ENCODE measurements at regions not wholly inside any gene's neighbourhood (a gene's known extent, or its start where the extent isn't known, plus 50 kb on each side); places are given as distances from the start of the nearest gene placed in this dataset.

DNA sequence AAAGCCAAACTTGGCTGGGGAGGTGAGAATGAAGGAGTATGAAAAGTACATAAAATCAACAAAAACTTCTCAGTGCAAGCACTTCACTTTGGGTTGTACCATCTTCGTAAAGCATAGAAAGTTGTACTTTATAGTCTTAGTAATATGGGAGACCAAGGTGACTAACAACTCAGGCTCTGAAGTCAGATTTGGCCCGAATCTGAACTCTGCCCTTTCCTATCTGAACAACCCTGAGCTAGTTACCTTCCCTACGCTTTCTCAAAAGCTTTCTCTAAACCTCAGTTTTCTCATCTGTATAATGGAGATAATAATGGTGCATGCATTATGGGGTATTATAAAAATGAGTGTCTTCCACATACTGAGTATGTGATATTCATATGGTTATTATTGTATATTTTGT is 285.4 kb upstream of the UMPS start:
- intact Hi-C loops (cut with micrococcal nuclease) = no loop called here

More for the DNA sequence above, 285.4 kb upstream of the UMPS start:
- H3K27me3 ChIP-seq (ENCODE audit: control insufficient read depth in 2 of 2, insufficient read depth in 2 of 2, low read length in 2 of 2) = no peaks in the 10 kb centered on the region
- H3K4me2 ChIP-seq (ENCODE audit: insufficient read depth, low read length) = no peak overlapping the region
- no TSS peak for BruUV-seq (replicated peaks)
- DNase-seq (ENCODE audit: low read depth, low spot score) = no peak
- TF ChIP-seq MAX (IDR thresholded peaks at IDR 0.05; ENCODE audit: insufficient read depth, insufficient read length) = no peak
- TF ChIP-seq EZH2 (IDR thresholded peaks at IDR 0.05; ENCODE audit: borderline replicate concordance, low read depth, low read length, severe bottlenecking) = no peak
- no peak for TF ChIP-seq CTCF (IDR thresholded peaks at IDR 0.05; ENCODE audit: extremely low read depth in 1 of 2, insufficient read depth in 1 of 2, low read depth in 1 of 2, low read length in 2 of 2)
- TF ChIP-seq POLR2AphosphoS5 (IDR thresholded peaks at IDR 0.05; ENCODE audit: insufficient read depth, low read depth, low read length) = no peak
- TF ChIP-seq POLR2A (IDR thresholded peaks at IDR 0.05; ENCODE audit: low read depth, low read length) = no peak
- no peak for TF ChIP-seq FOS (IDR thresholded peaks at IDR 0.05; ENCODE audit: borderline replicate concordance, insufficient read depth, low read length)
- no peak for TF ChIP-seq GATA2 (IDR thresholded peaks at IDR 0.05; ENCODE audit: insufficient read depth, insufficient read length, low read depth, low read length)
- TF ChIP-seq JUN (IDR thresholded peaks at IDR 0.05; ENCODE audit: borderline replicate concordance, insufficient read depth, insufficient read length, low read depth) = no peak
- TF ChIP-seq MYC (IDR thresholded peaks at IDR 0.05; ENCODE audit: low read depth, low read length) = no peak
- no peaks in the 10 kb centered on the region for H3K9me3 ChIP-seq (replicated peaks; ENCODE audit: control insufficient read depth, insufficient read depth, low read length)
- H2AFZ ChIP-seq (ENCODE audit: low read depth, low read length) = no peak overlapping the region
- no peak overlapping the region for H3K9ac ChIP-seq (replicated peaks; ENCODE audit: extremely low read depth, insufficient read depth, low read length)
- no peaks in the 10 kb centered on the region for H3K9me1 ChIP-seq (replicated peaks; ENCODE audit: control insufficient read depth, extremely low read depth, insufficient read depth, low read length)
- no peak overlapping the region for H3K27ac ChIP-seq (ENCODE audit: insufficient read depth, low read depth, low read length)
- ChIA-PET CTCF (interaction anchor here (0.7 to 1.9 kb wide), 4 partner anchors 14 to 205 kb away, joined by 3 to 8 read pairs (median 4); no protein-coding TSS in a partner anchor), POLR2A (no interaction called here)
- no peak for FAIRE-seq
- H4K20me1 ChIP-seq (replicated peaks; ENCODE audit: control insufficient read depth, extremely low read depth, insufficient read depth, low read length) = no peaks in the 10 kb centered on the region
- H3K79me2 ChIP-seq (ENCODE audit: control insufficient read depth, insufficient read depth, low read length) = no peaks in the 10 kb centered on the region
- dilution Hi-C loops (cut with MboI; ENCODE audit: extremely low pct_ligation_motif_present, low sequenced_read_pairs) = no loop called here
- H3K36me3 ChIP-seq (ENCODE audit: control insufficient read depth in 2 of 2, extremely low read depth in 1 of 2, insufficient read depth in 2 of 2, low read length in 2 of 2) = no peaks in the 10 kb centered on the region
- H3K4me1 ChIP-seq (ENCODE audit: control insufficient read depth, extremely low read depth, insufficient read depth, low read length) = no peaks in the 10 kb centered on the region
- H3K4me3 ChIP-seq (replicated peaks in 1 of 3; ENCODE audit: insufficient read depth in 1 of 3, low read depth in 1 of 3, low read length in 3 of 3) = no peak overlapping the region
